Type B pancreatic cell (in vitro differentiated cells): ENCODE measurements at regions not wholly inside any gene's neighbourhood (a gene's known extent, or its start where the extent isn't known, plus 50 kb on each side); places are given as distances from the start of the nearest gene placed in this dataset.

Experiments
- DNase-seq: peaks from one replicate; pipeline ENCODE4 v3.0.0; 2021; ENCODE audit warnings: mixed read lengths; ENCODE audit not compliant: unreplicated experiment; ENCODE audit errors: extremely low spot score
- H3K27ac Mint-ChIP-seq: 2 replicates; pipeline ENCODE4 v1.8.0; 2021; ENCODE audit warnings: mild to moderate bottlenecking, mixed read lengths
- H3K27me3 Mint-ChIP-seq: 2 replicates; pipeline ENCODE4 v1.8.0; 2021; ENCODE audit warnings: mixed read lengths
- H3K36me3 Mint-ChIP-seq: 2 replicates; pipeline ENCODE4 v1.8.0; 2021; ENCODE audit warnings: mixed read lengths
- H3K4me1 Mint-ChIP-seq: one replicate; pipeline ENCODE4 v1.8.0; 2021; ENCODE audit warnings: mixed read lengths; ENCODE audit not compliant: unreplicated experiment
- H3K4me3 Mint-ChIP-seq: 2 replicates; pipeline ENCODE4 v1.8.0; 2021; ENCODE audit warnings: mild to moderate bottlenecking, mixed read lengths
- H3K9me3 Mint-ChIP-seq: 2 replicates; pipeline ENCODE4 v1.8.0; 2021; ENCODE audit warnings: mixed read lengths
- CTCF ChIP-seq: fragments of 200-600 bp; sonication (generic); conservative IDR thresholded peaks from 2 replicates; pipeline ENCODE4 v1.5.0; 2021; ENCODE audit warnings: antibody characterized with exemption, mild to moderate bottlenecking

GRCh38 chr9:99300603-99301002, 78.5 kb downstream of the SEC61B start:
- no peak for TF ChIP-seq CTCF
- no peak for DNase-seq
- Mint-ChIP-seq H3K4me3 (no peak overlapping the region), H3K36me3 (no peaks in the 10 kb centered on the region), H3K27me3 (peaks cover 4% of the 10 kb centered on the region), H3K27ac (no peak overlapping the region), H3K9me3 (no peaks in the 10 kb centered on the region), H3K4me1 (no peaks in the 10 kb centered on the region)

GRCh38 chr9:99303177-99303576, 81.1 kb downstream of the SEC61B start:
- Mint-ChIP-seq H3K4me1 (peaks cover 4% of the 10 kb centered on the region), H3K4me3 (no peak overlapping the region), H3K27me3 (peaks cover 4% of the 10 kb centered on the region), H3K9me3 (no peaks in the 10 kb centered on the region), H3K27ac (no peak overlapping the region), H3K36me3 (no peaks in the 10 kb centered on the region)
- no peak for TF ChIP-seq CTCF
- no peak for DNase-seq

DNA sequence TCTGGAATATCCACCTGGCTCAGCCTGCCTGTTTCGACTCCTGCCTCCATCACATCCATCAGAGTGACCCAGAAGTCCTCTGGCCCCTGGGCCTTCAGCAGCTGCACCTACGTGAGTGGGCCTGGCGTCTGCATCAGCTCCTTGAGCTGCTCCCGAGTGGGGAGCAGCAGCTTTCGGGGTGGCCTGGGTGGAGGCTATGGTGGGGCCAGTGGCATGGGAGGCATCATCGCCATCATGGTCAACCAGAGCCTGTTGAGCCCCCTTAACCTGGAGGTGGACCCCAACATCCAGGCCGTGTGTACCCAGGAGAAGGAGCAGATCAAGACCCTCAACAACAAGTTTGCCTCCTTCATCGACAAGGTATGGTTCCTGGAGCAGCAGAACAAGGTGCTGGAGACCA, 83.0 kb downstream of the SEC61B start:
- Mint-ChIP-seq H3K27me3 (peaks cover 3% of the 10 kb centered on the region), H3K9me3 (no peaks in the 10 kb centered on the region), H3K27ac (no peak overlapping the region), H3K36me3 (no peaks in the 10 kb centered on the region), H3K4me3 (no peak overlapping the region), H3K4me1 (peaks cover 4% of the 10 kb centered on the region)
- TF ChIP-seq CTCF: no peak
- no peak for DNase-seq

DNA sequence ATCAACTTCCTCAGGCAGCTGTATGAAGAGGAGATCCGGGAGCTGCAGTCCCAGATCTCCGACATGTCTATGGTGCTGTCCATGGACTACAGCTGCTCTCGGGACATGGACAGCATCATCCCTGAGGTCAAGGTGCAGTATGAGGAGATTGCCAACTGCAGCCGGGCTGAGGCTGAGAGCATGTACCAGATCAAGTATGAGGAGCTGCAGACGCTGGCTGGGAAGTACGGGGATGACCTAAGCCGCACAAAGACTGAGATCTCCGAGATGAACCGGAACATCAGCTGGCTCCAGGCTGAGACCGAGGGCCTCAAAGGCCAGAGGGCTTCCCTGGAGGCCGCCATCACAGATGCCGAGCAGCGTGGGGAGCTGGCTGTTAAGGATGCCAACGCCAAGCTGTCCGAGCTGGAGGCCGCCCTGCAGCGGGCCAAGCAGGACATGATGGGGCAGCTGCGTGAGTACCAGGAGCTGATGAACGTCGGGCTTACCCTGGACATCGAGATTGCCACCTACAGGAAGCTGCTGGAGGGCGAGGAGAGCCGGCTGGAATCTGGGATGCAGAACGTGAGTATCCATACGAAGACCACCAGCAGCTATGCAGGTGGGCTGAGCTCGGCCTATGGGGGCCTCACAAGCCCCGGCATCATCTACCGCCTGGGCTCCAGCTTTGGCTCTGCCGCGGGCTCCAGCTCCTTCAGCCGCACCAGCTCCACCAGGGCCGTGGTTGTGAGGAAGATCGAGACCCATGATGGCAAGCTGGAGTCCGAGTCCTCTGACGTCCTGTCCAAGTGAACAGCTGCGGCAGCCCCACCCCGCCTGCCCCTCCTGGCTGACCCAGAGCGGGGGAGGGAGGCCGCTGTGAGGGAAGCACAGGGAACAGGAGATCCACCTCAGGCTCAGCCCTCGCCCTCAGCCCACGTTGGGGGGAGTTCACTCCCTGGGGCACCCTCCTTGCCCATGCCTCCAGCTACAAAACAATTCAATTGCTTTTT, 84.0 kb downstream of the SEC61B start:
- H3K9me3 Mint-ChIP-seq: no peaks in the 10 kb centered on the region
- no peaks in the 10 kb centered on the region for H3K36me3 Mint-ChIP-seq
- no peak overlapping the region for H3K27ac Mint-ChIP-seq
- no peak overlapping the region for H3K4me3 Mint-ChIP-seq
- no peak for DNase-seq
- H3K27me3 Mint-ChIP-seq: no peaks in the 10 kb centered on the region
- H3K4me1 Mint-ChIP-seq: peaks cover 4% of the 10 kb centered on the region
- TF ChIP-seq CTCF: no peak

GRCh38 chr9:99307851-99308250, 85.8 kb downstream of the SEC61B start:
- no peaks in the 10 kb centered on the region for H3K27me3 Mint-ChIP-seq
- H3K4me3 Mint-ChIP-seq: no peak overlapping the region
- H3K4me1 Mint-ChIP-seq: peaks cover 4% of the 10 kb centered on the region
- H3K36me3 Mint-ChIP-seq: no peaks in the 10 kb centered on the region
- H3K9me3 Mint-ChIP-seq: no peaks in the 10 kb centered on the region
- no peak for TF ChIP-seq CTCF
- peak overlapping the region; percentile 66 for H3K27ac Mint-ChIP-seq
- no peak for DNase-seq
